ENCODE measurements at regions not wholly inside any gene's neighbourhood (a gene's known extent, or its start where the extent isn't known, plus 50 kb on each side); places are given as distances from the start of the nearest gene placed in this dataset.

GRCh38 chr1:53405737-53406136, 53.5 kb upstream of the DMRTB1 start:
- TF ChIP-seq CTCF (conservative IDR thresholded peaks at IDR 0.05; ENCODE audit: low read depth, low read length) = no peak
- TF ChIP-seq POLR2A (IDR thresholded peaks at IDR 0.05; ENCODE audit: low read depth, low read length) = no peak
- TF ChIP-seq RCOR1 (IDR thresholded peaks at IDR 0.05; ENCODE audit: insufficient replicate concordance, low read length) = no peak
- no peak for TF ChIP-seq RAD21 (IDR thresholded peaks at IDR 0.05; ENCODE audit: low read length)
- TF ChIP-seq NFE2L2 (IDR thresholded peaks at IDR 0.05; ENCODE audit: low read depth, low read length) = no peak
- TF ChIP-seq ELK1 (IDR thresholded peaks at IDR 0.05; ENCODE audit: borderline replicate concordance, low read depth, low read length) = no peak
- no peak for TF ChIP-seq MXI1 (IDR thresholded peaks at IDR 0.05; ENCODE audit: borderline replicate concordance, low read depth, low read length)
- TF ChIP-seq CEBPB (IDR thresholded peaks at IDR 0.05; ENCODE audit: low read depth, low read length) = no peak
- no peak for TF ChIP-seq MAFK (IDR thresholded peaks at IDR 0.05; ENCODE audit: low read depth, low read length)
- TF ChIP-seq, protein P1, sequence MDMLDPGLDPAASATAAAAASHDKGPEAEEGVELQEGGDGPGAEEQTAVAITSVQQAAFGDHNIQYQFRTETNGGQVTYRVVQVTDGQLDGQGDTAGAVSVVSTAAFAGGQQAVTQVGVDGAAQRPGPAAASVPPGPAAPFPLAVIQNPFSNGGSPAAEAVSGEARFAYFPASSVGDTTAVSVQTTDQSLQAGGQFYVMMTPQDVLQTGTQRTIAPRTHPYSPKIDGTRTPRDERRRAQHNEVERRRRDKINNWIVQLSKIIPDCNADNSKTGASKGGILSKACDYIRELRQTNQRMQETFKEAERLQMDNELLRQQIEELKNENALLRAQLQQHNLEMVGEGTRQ (IDR thresholded peaks at IDR 0.05; ENCODE audit: low read depth, low read length) = no peak

Data from IMR-90 (cell line).